ENCODE measurements at regions not wholly inside any gene's neighbourhood (a gene's known extent, or its start where the extent isn't known, plus 50 kb on each side); places are given as distances from the start of the nearest gene placed in this dataset.

DNA sequence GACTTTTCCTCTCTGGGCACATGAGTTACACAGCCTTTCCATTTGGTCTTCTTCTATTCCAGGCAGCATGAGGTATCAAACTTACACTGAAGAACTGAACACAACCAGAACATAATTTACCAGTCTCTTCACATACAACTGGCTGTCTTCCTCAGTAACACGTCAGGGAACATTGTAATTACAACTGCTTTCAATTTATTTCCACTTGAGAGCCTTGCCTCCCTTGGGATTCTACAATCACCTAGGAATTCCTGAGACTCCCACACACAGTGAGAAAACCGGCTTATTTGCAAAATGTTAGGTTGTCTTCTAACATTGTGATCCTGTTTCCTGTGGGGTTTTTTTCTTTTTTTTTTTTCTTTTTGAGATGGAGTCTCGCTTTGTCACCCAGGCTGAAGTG lies 149.9 kb downstream of the TMX3 start:
- no peak for TF ChIP-seq RAD21 (IDR thresholded peaks at IDR 0.05; ENCODE audit: low read depth)
- TF ChIP-seq TCF12 (IDR thresholded peaks at IDR 0.05; ENCODE audit: low read depth) = no peak
- TF ChIP-seq, protein P1, sequence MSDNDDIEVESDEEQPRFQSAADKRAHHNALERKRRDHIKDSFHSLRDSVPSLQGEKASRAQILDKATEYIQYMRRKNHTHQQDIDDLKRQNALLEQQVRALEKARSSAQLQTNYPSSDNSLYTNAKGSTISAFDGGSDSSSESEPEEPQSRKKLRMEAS (IDR thresholded peaks at IDR 0.05) = no peak
- no peak for TF ChIP-seq CEBPB (IDR thresholded peaks at IDR 0.05)
- TF ChIP-seq CREB1 (IDR thresholded peaks at IDR 0.05; ENCODE audit: low read depth) = no peak
- TF ChIP-seq TAF1 (IDR thresholded peaks at IDR 0.05; ENCODE audit: low read depth) = no peak
- TF ChIP-seq EGR1 (IDR thresholded peaks at IDR 0.05) = no peak
- no peak for TF ChIP-seq FOXM1 (IDR thresholded peaks at IDR 0.05; ENCODE audit: borderline replicate concordance, low read depth)
- no peak for TF ChIP-seq ZBTB7A (IDR thresholded peaks at IDR 0.05; ENCODE audit: low read depth)
- no peak for TF ChIP-seq YY1 (IDR thresholded peaks at IDR 0.05; ENCODE audit: low read depth)
- TF ChIP-seq, protein P2, sequence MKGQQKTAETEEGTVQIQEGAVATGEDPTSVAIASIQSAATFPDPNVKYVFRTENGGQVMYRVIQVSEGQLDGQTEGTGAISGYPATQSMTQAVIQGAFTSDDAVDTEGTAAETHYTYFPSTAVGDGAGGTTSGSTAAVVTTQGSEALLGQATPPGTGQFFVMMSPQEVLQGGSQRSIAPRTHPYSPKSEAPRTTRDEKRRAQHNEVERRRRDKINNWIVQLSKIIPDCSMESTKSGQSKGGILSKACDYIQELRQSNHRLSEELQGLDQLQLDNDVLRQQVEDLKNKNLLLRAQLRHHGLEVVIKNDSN (IDR thresholded peaks at IDR 0.05) = no peak

DNA sequence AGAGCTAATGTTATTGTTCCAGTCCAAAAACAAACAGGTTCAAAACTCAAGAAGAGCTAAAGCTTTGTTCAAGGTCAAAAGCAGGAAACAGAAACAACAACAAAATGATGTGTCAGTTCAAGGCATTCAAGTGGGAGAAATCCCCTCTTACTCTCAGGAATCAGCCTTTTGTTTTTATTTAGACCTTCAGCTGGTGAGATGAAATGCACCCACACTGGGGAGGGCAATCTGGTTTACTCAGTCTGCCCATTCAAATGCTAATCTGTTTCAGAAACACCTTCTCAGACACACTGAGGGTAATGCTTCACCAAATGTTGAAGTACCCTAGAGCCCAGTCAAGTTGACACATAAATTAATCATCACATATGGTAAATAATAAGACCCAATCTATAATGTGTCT lies 150.6 kb downstream of the TMX3 start:
- TF ChIP-seq, protein P2 (IDR thresholded peaks at IDR 0.05) = no peak
- TF ChIP-seq YY1 (IDR thresholded peaks at IDR 0.05; ENCODE audit: low read depth) (no peak), NFIC (IDR thresholded peaks at IDR 0.05) (no peak)

DNA sequence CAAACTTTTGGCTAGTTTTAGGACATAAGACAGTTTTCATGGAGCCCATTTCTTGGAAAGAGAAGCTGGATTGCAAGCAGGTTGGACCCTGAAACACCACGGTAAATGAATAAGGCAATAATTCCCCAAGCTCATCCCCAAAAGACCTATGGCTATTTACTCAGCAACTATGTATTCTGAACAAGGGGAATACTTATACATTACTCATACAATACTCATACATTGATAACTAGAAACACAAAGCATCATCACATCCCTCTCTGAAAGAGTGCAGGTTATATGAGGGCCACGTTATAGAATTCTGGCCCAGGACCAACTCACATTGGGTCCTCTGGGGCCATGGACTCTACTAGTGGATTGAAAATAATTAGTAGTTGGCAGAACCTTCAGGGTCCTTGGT lies 154.8 kb downstream of the TMX3 start:
- TF ChIP-seq CEBPB (IDR thresholded peaks at IDR 0.05) (no peak), ZBTB7A (IDR thresholded peaks at IDR 0.05; ENCODE audit: low read depth) (no peak), RAD21 (IDR thresholded peaks at IDR 0.05; ENCODE audit: low read depth) (no peak), NFIC (IDR thresholded peaks at IDR 0.05) (no peak), YY1 (IDR thresholded peaks at IDR 0.05; ENCODE audit: low read depth) (no peak), TAF1 (IDR thresholded peaks at IDR 0.05; ENCODE audit: low read depth) (no peak), TEAD4 (IDR thresholded peaks at IDR 0.05) (no peak), CREB1 (IDR thresholded peaks at IDR 0.05; ENCODE audit: low read depth) (no peak), TCF12 (IDR thresholded peaks at IDR 0.05; ENCODE audit: low read depth) (no peak), FOXM1 (IDR thresholded peaks at IDR 0.05; ENCODE audit: borderline replicate concordance, low read depth) (no peak), EP300 (IDR thresholded peaks at IDR 0.05; ENCODE audit: borderline replicate concordance) (no peak)
- TF ChIP-seq, protein P2 (IDR thresholded peaks at IDR 0.05) = no peak
- TF ChIP-seq, protein P1 (IDR thresholded peaks at IDR 0.05) = no peak

DNA sequence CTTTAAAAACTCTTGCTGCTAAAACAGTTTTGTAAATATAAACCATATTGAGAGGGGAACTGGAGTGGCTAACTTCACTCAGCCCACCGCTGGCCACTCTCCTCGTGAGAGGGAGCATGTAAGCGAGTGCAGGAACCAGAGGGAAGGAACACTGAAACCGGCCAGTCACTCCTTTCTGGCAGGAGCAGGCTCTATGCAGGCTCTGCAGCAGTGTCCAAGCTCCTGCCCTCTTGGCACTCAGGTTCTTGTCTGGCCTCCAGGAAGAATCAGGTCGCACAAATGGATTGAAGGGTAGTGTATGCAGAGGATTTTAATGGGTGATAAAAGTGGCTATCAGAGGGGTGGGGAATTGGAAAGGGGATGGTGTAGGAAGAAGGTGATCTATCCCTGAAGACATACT lies 157.7 kb downstream of the TMX3 start:
- TF ChIP-seq EP300 (IDR thresholded peaks at IDR 0.05; ENCODE audit: borderline replicate concordance) (no peak), EGR1 (IDR thresholded peaks at IDR 0.05) (no peak), FOXM1 (IDR thresholded peaks at IDR 0.05; ENCODE audit: borderline replicate concordance, low read depth) (no peak), REST (IDR thresholded peaks at IDR 0.05; ENCODE audit: low read depth) (no peak), TAF1 (IDR thresholded peaks at IDR 0.05; ENCODE audit: low read depth) (no peak), RAD21 (IDR thresholded peaks at IDR 0.05; ENCODE audit: low read depth) (no peak), TEAD4 (IDR thresholded peaks at IDR 0.05) (no peak), YY1 (IDR thresholded peaks at IDR 0.05; ENCODE audit: low read depth) (no peak)
- TF ChIP-seq, protein P1 (IDR thresholded peaks at IDR 0.05) = no peak

- no peak for TF ChIP-seq RAD21 (IDR thresholded peaks at IDR 0.05; ENCODE audit: low read depth)
- TF ChIP-seq TAF1 (IDR thresholded peaks at IDR 0.05; ENCODE audit: low read depth) = no peak
- TF ChIP-seq YY1 (IDR thresholded peaks at IDR 0.05; ENCODE audit: low read depth) = no peak
- TF ChIP-seq, protein P1 (IDR thresholded peaks at IDR 0.05) = no peak
- TF ChIP-seq, protein P2 (IDR thresholded peaks at IDR 0.05) = no peak
- no peak for TF ChIP-seq EGR1 (IDR thresholded peaks at IDR 0.05)
- TF ChIP-seq EP300 (IDR thresholded peaks at IDR 0.05; ENCODE audit: borderline replicate concordance) = no peak
- no peak for TF ChIP-seq TEAD4 (IDR thresholded peaks at IDR 0.05)
- TF ChIP-seq CEBPB (IDR thresholded peaks at IDR 0.05) = no peak
- no peak for TF ChIP-seq REST (IDR thresholded peaks at IDR 0.05; ENCODE audit: low read depth)
- no peak for TF ChIP-seq FOXM1 (IDR thresholded peaks at IDR 0.05; ENCODE audit: borderline replicate concordance, low read depth)
Measured at GRCh38 chr18:68555879-68556301, 159.0 kb downstream of the TMX3 start.

Measured in Ishikawa (cell line).